Neural cell (in vitro differentiated cells): ENCODE measurements at regions not wholly inside any gene's neighbourhood (a gene's known extent, or its start where the extent isn't known, plus 50 kb on each side); places are given as distances from the start of the nearest gene placed in this dataset.

Experiments used
- H2AFZ ChIP-seq: fragments of 200-600, 300-800 bp; sonication (generic), shearing (Covaris generic); 2 replicates; pipeline ENCODE4 v1.6.0; 2014; ENCODE audit warnings: low read depth, mild to moderate bottlenecking, antibody characterized with exemption, low read length, moderate library complexity
- H3F3A ChIP-seq: fragments of 200-600 bp; shearing (Covaris generic); 2 replicates; pipeline ENCODE4 v1.6.1; 2016; ENCODE audit warnings: mild to moderate bottlenecking, moderate library complexity, mixed read lengths, antibody characterized with exemption, low read length; ENCODE audit not compliant: insufficient read depth, poor library complexity, severe bottlenecking
- H3K27ac ChIP-seq: fragments of 200-600, 300-800 bp; sonication (generic), shearing (Covaris generic); 2 replicates; pipeline ENCODE4 v1.5.1; 2014; ENCODE audit warnings: mild to moderate bottlenecking, low read length, moderate library complexity
- H3K27me3 ChIP-seq: fragments of 300-800, 200-600 bp; sonication (generic), shearing (Covaris generic); 2 replicates; pipeline ENCODE4 v1.6.0; 2014; ENCODE audit warnings: mild to moderate bottlenecking, low read depth, low read length, moderate library complexity; ENCODE audit not compliant: insufficient read depth
- H3K36me3 ChIP-seq: fragments of 300-800, 200-600 bp; sonication (generic), shearing (Covaris generic); 2 replicates; pipeline ENCODE4 v1.5.1; 2014; ENCODE audit warnings: mild to moderate bottlenecking, antibody characterized with exemption, low read length, moderate library complexity; ENCODE audit not compliant: insufficient read depth
- H3K4me2 ChIP-seq: fragments of 300-800, 200-600 bp; sonication (generic), shearing (Covaris generic); 2 replicates; pipeline ENCODE4 v1.6.0; 2014; ENCODE audit warnings: mild to moderate bottlenecking, low read length
- H3K4me3 ChIP-seq: fragments of 300-800, 200-600 bp; sonication (generic), shearing (Covaris generic); 2 replicates; pipeline ENCODE4 v1.5.1; 2014; ENCODE audit warnings: mild to moderate bottlenecking, low read length, moderate library complexity
- H3K79me2 ChIP-seq: fragments of 200-600 bp; shearing (Covaris generic); replicated peaks from 2 replicates; pipeline ENCODE4 v1.6.0; 2014; ENCODE audit warnings: mild to moderate bottlenecking, low read length, moderate library complexity; ENCODE audit not compliant: insufficient read depth
- H3K9ac ChIP-seq: fragments of 300-800, 200-600 bp; sonication (generic), shearing (Covaris generic); 2 replicates; pipeline ENCODE4 v1.6.1; 2016; ENCODE audit warnings: mild to moderate bottlenecking, low read length, mixed read lengths
- H3K9me2 ChIP-seq: fragments of 200-600 bp; shearing (Covaris generic); 2 replicates; pipeline ENCODE4 v1.6.1; 2016; ENCODE audit warnings: mild to moderate bottlenecking, low read length, mixed read lengths; ENCODE audit not compliant: insufficient read depth
- H3K9me3 ChIP-seq: fragments of 200-600, 300-800 bp; sonication (generic), shearing (Covaris generic); 2 replicates; pipeline ENCODE4 v1.6.1; 2016; ENCODE audit warnings: mild to moderate bottlenecking, mixed run types, low read length, moderate library complexity, mixed read lengths
- H4K20me1 ChIP-seq: fragments of 200-600 bp; shearing (Covaris generic); 2 replicates; pipeline ENCODE4 v1.6.1; 2016; ENCODE audit warnings: mild to moderate bottlenecking, mixed run types; ENCODE audit not compliant: insufficient read depth
- EP300 ChIP-seq: fragments of 450-650 bp; conservative IDR thresholded peaks from 2 replicates; pipeline ENCODE4 v1.6.1; 2014; ENCODE audit warnings: antibody characterized with exemption, mild to moderate bottlenecking, moderate library complexity; ENCODE audit not compliant: poor library complexity, severe bottlenecking
- EZH2 ChIP-seq: fragments of 200-600, 300-800 bp; shearing (Covaris generic), sonication (generic); IDR thresholded peaks from 2 replicates; pipeline ENCODE4 v1.6.1; 2014; ENCODE audit warnings: antibody characterized with exemption, low read length, borderline replicate concordance, mild to moderate bottlenecking; ENCODE audit not compliant: insufficient read depth, poor library complexity, severe bottlenecking
- MXI1 ChIP-seq: fragments of 450-650 bp; conservative IDR thresholded peaks from 2 replicates; pipeline ENCODE4 v1.6.1; 2014; ENCODE audit warnings: antibody characterized with exemption, mild to moderate bottlenecking; ENCODE audit not compliant: poor library complexity, severe bottlenecking
- POLR2AphosphoS5 ChIP-seq: IDR thresholded peaks from 2 replicates; pipeline ENCODE4 v1.6.1; 2012
- RAD21 ChIP-seq: fragments of 450-650 bp; conservative IDR thresholded peaks from 2 replicates; pipeline ENCODE4 v1.6.1; 2014; ENCODE audit warnings: antibody characterized with exemption, mild to moderate bottlenecking, moderate library complexity
- REST ChIP-seq: IDR thresholded peaks from 2 replicates; pipeline ENCODE4 v1.6.1; 2012; ENCODE audit warnings: borderline replicate concordance
- SMC3 ChIP-seq: fragments of 450-650 bp; conservative IDR thresholded peaks from 2 replicates; pipeline ENCODE4 v1.6.1; 2014; ENCODE audit warnings: antibody characterized with exemption, mild to moderate bottlenecking, moderate library complexity; ENCODE audit not compliant: poor library complexity
- TAF1 ChIP-seq: IDR thresholded peaks from 2 replicates; pipeline ENCODE4 v1.6.1; 2012; ENCODE audit warnings: low read depth
- TF ChIP-seq, protein P1 (sequence below): fragments of 450-650 bp; IDR thresholded peaks from 2 replicates; pipeline ENCODE4 v1.5.1; 2014; ENCODE audit warnings: antibody characterized with exemption, mild to moderate bottlenecking, moderate library complexity; ENCODE audit not compliant: poor library complexity, severe bottlenecking

DNA sequence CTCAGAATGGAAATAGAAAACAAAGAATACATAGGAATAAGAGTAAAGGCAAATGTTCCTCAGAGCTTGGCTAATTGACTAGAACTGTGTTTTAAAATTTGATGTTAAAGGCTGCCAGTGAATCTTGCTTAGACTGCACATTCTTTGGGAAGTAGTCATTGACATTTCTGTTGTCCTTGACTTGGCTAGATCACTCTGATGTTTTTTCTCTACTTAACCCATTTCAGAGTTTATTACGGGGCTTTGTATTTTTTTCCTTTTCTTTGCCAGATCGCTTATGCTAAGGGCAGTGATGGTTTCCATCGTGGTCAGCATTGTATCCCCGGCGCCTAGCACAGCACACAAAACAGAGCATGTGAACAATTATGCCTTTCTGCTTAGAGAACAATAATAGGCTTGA lies 1126.7 kb upstream of the CDH9 start:
- Histone ChIP-seq H3K79me2 (no peaks in the 10 kb centered on the region), H3K27me3 (no peaks in the 10 kb centered on the region), H3K36me3 (no peaks in the 10 kb centered on the region), H3K27ac (no peak overlapping the region), H3K9me2 (no peaks in the 10 kb centered on the region), H3F3A (no peaks in the 10 kb centered on the region), H3K9me3 (no peaks in the 10 kb centered on the region), H2AFZ (no peak overlapping the region), H3K9ac (no peak overlapping the region), H3K4me3 (no peak overlapping the region), H3K4me2 (no peak overlapping the region), H4K20me1 (no peaks in the 10 kb centered on the region)
- TF ChIP-seq, protein P1, sequence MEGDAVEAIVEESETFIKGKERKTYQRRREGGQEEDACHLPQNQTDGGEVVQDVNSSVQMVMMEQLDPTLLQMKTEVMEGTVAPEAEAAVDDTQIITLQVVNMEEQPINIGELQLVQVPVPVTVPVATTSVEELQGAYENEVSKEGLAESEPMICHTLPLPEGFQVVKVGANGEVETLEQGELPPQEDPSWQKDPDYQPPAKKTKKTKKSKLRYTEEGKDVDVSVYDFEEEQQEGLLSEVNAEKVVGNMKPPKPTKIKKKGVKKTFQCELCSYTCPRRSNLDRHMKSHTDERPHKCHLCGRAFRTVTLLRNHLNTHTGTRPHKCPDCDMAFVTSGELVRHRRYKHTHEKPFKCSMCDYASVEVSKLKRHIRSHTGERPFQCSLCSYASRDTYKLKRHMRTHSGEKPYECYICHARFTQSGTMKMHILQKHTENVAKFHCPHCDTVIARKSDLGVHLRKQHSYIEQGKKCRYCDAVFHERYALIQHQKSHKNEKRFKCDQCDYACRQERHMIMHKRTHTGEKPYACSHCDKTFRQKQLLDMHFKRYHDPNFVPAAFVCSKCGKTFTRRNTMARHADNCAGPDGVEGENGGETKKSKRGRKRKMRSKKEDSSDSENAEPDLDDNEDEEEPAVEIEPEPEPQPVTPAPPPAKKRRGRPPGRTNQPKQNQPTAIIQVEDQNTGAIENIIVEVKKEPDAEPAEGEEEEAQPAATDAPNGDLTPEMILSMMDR: no peak
- TF ChIP-seq RAD21 (no peak), POLR2AphosphoS5 (no peak), EP300 (no peak)

GRCh38 chr5:28164568-28164967 lies 1126.2 kb upstream of the CDH9 start:
- TF ChIP-seq POLR2AphosphoS5: no peak
- TF ChIP-seq RAD21: no peak
- TF ChIP-seq MXI1: no peak
- TF ChIP-seq, protein P1: no peak
- TF ChIP-seq TAF1: no peak
- TF ChIP-seq SMC3: no peak
- TF ChIP-seq EP300: no peak
- no peak for TF ChIP-seq REST
- no peak for TF ChIP-seq EZH2
- H3K79me2 ChIP-seq: no peaks in the 10 kb centered on the region
- no peak overlapping the region for H3K4me2 ChIP-seq
- H3K4me3 ChIP-seq: no peak overlapping the region
- H3K27me3 ChIP-seq: no peaks in the 10 kb centered on the region
- H3K36me3 ChIP-seq: no peaks in the 10 kb centered on the region
- H2AFZ ChIP-seq: no peak overlapping the region
- no peak overlapping the region for H3K27ac ChIP-seq
- no peak overlapping the region for H3K9ac ChIP-seq
- no peaks in the 10 kb centered on the region for H4K20me1 ChIP-seq
- no peaks in the 10 kb centered on the region for H3K9me2 ChIP-seq
- H3K9me3 ChIP-seq: no peaks in the 10 kb centered on the region
- H3F3A ChIP-seq: no peaks in the 10 kb centered on the region
